ENCODE measurements at regions not wholly inside any gene's neighbourhood (a gene's known extent, or its start where the extent isn't known, plus 50 kb on each side); places are given as distances from the start of the nearest gene placed in this dataset.

DNA sequence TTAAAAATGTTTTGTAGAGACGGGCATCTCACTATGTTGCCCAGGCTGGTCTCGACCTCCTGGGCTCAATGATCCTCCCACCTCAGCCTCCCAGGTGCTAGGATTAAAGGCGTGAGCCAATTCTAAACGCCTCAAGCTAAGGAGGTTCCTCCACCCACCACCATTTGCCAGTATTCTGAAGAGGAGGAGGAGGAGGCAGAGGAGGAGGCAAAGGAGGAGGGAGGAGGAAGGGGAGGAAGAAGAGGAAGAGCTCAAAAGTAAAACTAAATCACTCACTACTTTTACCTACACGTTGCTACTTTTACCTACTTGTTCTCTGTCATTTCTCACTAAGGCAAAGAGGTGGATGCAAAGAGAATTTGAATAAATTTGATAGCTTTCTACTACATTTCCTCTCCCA lies 63.6 kb upstream of the ARID1B start (continued):
- no peak for TF ChIP-seq ZNF462 (CRISPR knock-in tag; IDR thresholded peaks at IDR 0.05)
- no peak for TF ChIP-seq NANOG (IDR thresholded peaks at IDR 0.05; ENCODE audit: borderline replicate concordance)

- no peaks in the 10 kb centered on the region; the same call in 2 of the 3 replicates for H3K4me1 Mint-ChIP-seq
- no peaks in the 10 kb centered on the region for H3K9me2 ChIP-seq (ENCODE audit: insufficient read depth)
- no peaks in the 10 kb centered on the region for H3K4me1 ChIP-seq (ENCODE audit: insufficient read depth)
- no peaks in the 10 kb centered on the region for H3K9me3 Mint-ChIP-seq
- no peak overlapping the region for H3K4me3 ChIP-seq
- H3K27me3 Mint-ChIP-seq (ENCODE audit: insufficient read depth, low read depth, poor library complexity) = peaks cover 5% of the 10 kb centered on the region
- H3K27ac ChIP-seq (ENCODE audit: low read depth) = no peak overlapping the region
- H3K36me3 Mint-ChIP-seq (ENCODE audit: low read depth) = no peaks in the 10 kb centered on the region
- H4K20me1 ChIP-seq (replicated peaks; ENCODE audit: insufficient read depth) = no peaks in the 10 kb centered on the region
- no peak overlapping the region for H3K4me2 ChIP-seq
- H3F3A ChIP-seq (replicated peaks; ENCODE audit: low read depth) = no peaks in the 10 kb centered on the region
- H3K79me2 ChIP-seq (replicated peaks; ENCODE audit: insufficient read depth) = no peaks in the 10 kb centered on the region
- ATAC-seq (no peak), DNase-seq (ENCODE audit: low spot score) (no peak)
- H3K4me3 Mint-ChIP-seq = no peak overlapping the region
- no peak overlapping the region for H2AFZ ChIP-seq
- H3K27me3 ChIP-seq (ENCODE audit: insufficient read depth) = no peaks in the 10 kb centered on the region
- no peak overlapping the region for H3K27ac Mint-ChIP-seq
- no peaks in the 10 kb centered on the region for H3K36me3 ChIP-seq (ENCODE audit: insufficient read depth)
- TF ChIP-seq JUNB (IDR thresholded peaks at IDR 0.05; ENCODE audit: unreplicated experiment) (no peak), ZNF114 (CRISPR knock-in tag; IDR thresholded peaks at IDR 0.05) (no peak), NANOG (IDR thresholded peaks at IDR 0.05; ENCODE audit: borderline replicate concordance) (no peak), POLR2AphosphoS5 (IDR thresholded peaks at IDR 0.05; ENCODE audit: low read depth) (no peak), REST (IDR thresholded peaks at IDR 0.05; ENCODE audit: unreplicated experiment) (no peak), STAT1 (IDR thresholded peaks at IDR 0.05; ENCODE audit: unreplicated experiment) (no peak), ZNF331 (CRISPR knock-in tag; IDR thresholded peaks at IDR 0.05; ENCODE audit: low read depth) (no peak), CREB1 (CRISPR knock-in tag; IDR thresholded peaks at IDR 0.05; ENCODE audit: low read depth) (no peak), EZH2phosphoT487 (IDR thresholded peaks at IDR 0.05; ENCODE audit: unreplicated experiment) (no peak), ETS1 (IDR thresholded peaks at IDR 0.05) (no peak)
Measured at GRCh38 chr6:156710479-156710878, 66.7 kb upstream of the ARID1B start.

Measured in GM23338 (cell line).